ENCODE measurements at regions not wholly inside any gene's neighbourhood (a gene's known extent, or its start where the extent isn't known, plus 50 kb on each side); places are given as distances from the start of the nearest gene placed in this dataset.
A peak's percentile ranks its signal among the peaks of the same experiment; 100 is the strongest.

DNA sequence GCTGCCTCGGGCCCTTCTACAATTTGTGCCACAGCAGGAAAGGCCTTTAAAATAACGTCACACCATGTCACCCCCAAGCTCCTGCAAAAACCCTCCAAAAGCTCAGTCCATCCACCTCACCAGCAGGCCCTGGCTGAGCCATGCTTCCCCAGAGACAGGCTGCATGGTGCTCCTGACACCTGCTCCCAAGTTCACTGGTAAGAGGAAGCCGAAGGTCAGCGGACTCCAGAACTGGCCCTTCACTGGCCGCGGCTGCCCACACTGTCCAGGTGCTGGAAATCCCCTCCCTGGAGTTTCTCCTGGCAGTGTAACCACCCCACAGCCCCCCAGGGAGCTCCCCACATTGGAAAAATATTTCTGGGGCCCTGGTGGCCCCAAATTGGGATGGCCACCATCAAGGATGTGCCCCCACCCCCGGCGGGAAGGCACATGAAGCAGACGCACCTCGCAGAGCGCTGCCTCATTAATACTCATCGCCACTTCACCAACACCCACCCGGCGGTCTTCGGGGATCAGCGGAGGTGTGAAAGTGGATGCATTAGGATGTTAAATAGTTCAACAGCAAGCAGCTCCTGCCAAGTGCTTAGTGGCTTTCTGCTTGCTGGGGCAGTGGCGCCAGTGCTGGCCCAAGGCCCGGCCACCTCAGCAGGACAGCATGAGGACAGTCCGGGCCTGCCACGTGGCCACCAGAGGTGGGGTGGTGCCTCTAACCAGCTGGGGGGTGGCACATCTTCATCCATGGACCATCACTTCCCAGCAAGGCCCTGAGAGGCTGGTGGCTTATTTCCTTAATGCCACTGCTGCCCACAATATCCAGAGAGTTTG is 146.1 kb upstream of the IQSEC1 start:
- CTCF ChIA-PET = no interaction called here
- peaks cover 7% of the 10 kb centered on the region for H3K36me3 Mint-ChIP-seq (ENCODE audit: insufficient read depth, unreplicated experiment)
- no peak overlapping the region for H3K27ac Mint-ChIP-seq (ENCODE audit: unreplicated experiment)
- no peaks in the 10 kb centered on the region for H3K9me3 Mint-ChIP-seq (ENCODE audit: low read depth, unreplicated experiment)
- DNase-seq = no peak
- intact Hi-C loops (cut with micrococcal nuclease; ENCODE audit: unreplicated experiment) = no loop called here
- TF ChIP-seq, protein P1, sequence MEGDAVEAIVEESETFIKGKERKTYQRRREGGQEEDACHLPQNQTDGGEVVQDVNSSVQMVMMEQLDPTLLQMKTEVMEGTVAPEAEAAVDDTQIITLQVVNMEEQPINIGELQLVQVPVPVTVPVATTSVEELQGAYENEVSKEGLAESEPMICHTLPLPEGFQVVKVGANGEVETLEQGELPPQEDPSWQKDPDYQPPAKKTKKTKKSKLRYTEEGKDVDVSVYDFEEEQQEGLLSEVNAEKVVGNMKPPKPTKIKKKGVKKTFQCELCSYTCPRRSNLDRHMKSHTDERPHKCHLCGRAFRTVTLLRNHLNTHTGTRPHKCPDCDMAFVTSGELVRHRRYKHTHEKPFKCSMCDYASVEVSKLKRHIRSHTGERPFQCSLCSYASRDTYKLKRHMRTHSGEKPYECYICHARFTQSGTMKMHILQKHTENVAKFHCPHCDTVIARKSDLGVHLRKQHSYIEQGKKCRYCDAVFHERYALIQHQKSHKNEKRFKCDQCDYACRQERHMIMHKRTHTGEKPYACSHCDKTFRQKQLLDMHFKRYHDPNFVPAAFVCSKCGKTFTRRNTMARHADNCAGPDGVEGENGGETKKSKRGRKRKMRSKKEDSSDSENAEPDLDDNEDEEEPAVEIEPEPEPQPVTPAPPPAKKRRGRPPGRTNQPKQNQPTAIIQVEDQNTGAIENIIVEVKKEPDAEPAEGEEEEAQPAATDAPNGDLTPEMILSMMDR (IDR thresholded peaks at IDR 0.05; ENCODE audit: unreplicated experiment) = no peak
- H3K27me3 Mint-ChIP-seq (ENCODE audit: unreplicated experiment) = peaks cover 10% of the 10 kb centered on the region
- no peak overlapping the region for H3K4me3 Mint-ChIP-seq (ENCODE audit: low read depth, unreplicated experiment)
- BruUV-seq (replicated peaks) = no TSS peak
- H3K4me1 Mint-ChIP-seq (ENCODE audit: low read depth, unreplicated experiment) = peaks cover 24% of the 10 kb centered on the region

GRCh38 chr3:13218541-13218908 is 145.3 kb upstream of the IQSEC1 start:
- Mint-ChIP-seq H3K4me1 (ENCODE audit: low read depth, unreplicated experiment) (peaks cover 24% of the 10 kb centered on the region), H3K4me3 (ENCODE audit: low read depth, unreplicated experiment) (no peak overlapping the region), H3K9me3 (ENCODE audit: low read depth, unreplicated experiment) (no peaks in the 10 kb centered on the region), H3K36me3 (ENCODE audit: insufficient read depth, unreplicated experiment) (peaks cover 7% of the 10 kb centered on the region), H3K27me3 (ENCODE audit: unreplicated experiment) (peaks cover 17% of the 10 kb centered on the region), H3K27ac (ENCODE audit: unreplicated experiment) (no peak overlapping the region)
- CTCF ChIA-PET = interaction anchor here (0.6 to 1.0 kb wide), 3 partner anchors 9 to 1969 kb away, joined by 3 to 5 read pairs (median 3); no protein-coding TSS in a partner anchor
- no TSS peak for BruUV-seq (replicated peaks)
- TF ChIP-seq, protein P1 (IDR thresholded peaks at IDR 0.05; ENCODE audit: unreplicated experiment) = no peak
- intact Hi-C loops (cut with micrococcal nuclease; ENCODE audit: unreplicated experiment) = no loop called here
- no peak for DNase-seq

DNA sequence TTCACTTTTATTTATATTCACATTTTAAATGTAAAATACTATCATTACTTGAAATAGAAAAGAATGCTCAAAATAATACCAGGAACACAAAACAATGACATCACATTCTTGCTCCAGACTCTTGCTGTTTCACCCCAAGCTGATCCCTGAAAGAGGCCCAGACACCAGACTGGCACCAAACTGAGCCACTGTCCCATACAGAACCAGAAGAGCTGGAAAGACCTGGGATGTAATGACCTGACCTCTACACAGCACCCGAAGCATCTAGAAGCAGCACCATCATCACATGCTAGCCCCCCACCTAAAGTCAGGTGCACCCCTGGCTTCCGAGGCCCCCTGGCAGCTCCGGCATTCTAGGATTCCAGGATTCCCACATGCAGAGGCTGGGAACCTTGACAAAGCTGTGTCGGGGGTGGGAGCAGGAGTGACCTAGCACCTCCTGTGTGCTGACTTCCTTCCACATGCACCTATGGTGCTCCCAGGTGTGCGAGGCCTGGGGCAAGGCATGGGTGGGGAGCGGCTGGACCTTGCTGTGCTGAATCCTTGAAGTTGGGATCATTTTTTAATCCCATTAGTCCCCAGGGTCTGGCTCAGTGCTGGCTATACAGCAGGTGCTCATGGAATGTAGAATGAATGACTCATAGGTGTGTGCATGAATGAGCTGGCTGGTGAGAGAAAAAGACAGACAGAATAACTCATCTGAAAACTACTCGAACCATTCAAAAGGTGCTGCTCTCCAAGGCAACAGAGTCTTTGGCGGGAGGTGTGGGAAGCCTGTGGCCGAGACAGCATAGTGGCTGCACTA is 144.7 kb upstream of the IQSEC1 start:
- Mint-ChIP-seq H3K27me3 (ENCODE audit: unreplicated experiment) (peaks cover 22% of the 10 kb centered on the region), H3K36me3 (ENCODE audit: insufficient read depth, unreplicated experiment) (peaks cover 7% of the 10 kb centered on the region), H3K27ac (ENCODE audit: unreplicated experiment) (no peak overlapping the region), H3K9me3 (ENCODE audit: low read depth, unreplicated experiment) (no peaks in the 10 kb centered on the region), H3K4me3 (ENCODE audit: low read depth, unreplicated experiment) (no peak overlapping the region), H3K4me1 (ENCODE audit: low read depth, unreplicated experiment) (peaks cover 24% of the 10 kb centered on the region)
- intact Hi-C loops (cut with micrococcal nuclease; ENCODE audit: unreplicated experiment) = no loop called here
- peak; percentile 39 for DNase-seq
- CTCF ChIA-PET = interaction anchor here (0.5 to 1.0 kb wide), 4 partner anchors 10 to 1968 kb away, joined by 3 to 7 read pairs (median 4); no protein-coding TSS in a partner anchor
- TF ChIP-seq, protein P1 (IDR thresholded peaks at IDR 0.05; ENCODE audit: unreplicated experiment) = no peak
- BruUV-seq (replicated peaks) = no TSS peak

- intact Hi-C loops (cut with micrococcal nuclease; ENCODE audit: unreplicated experiment) = no loop called here
- CTCF ChIA-PET = interaction anchor here (0.5 kb wide), 1 partner anchor 44 kb away, joined by 7 read pairs; no protein-coding TSS in a partner anchor
Observed at GRCh38 chr3:13217253-13217652, 144.0 kb upstream of the IQSEC1 start.

More at GRCh38 chr3:13217253-13217652, 144.0 kb upstream of the IQSEC1 start:
- TF ChIP-seq, protein P1 (IDR thresholded peaks at IDR 0.05; ENCODE audit: unreplicated experiment) = no peak
- DNase-seq = no peak
- no peak overlapping the region for H3K4me3 Mint-ChIP-seq (ENCODE audit: low read depth, unreplicated experiment)
- peaks cover 7% of the 10 kb centered on the region for H3K36me3 Mint-ChIP-seq (ENCODE audit: insufficient read depth, unreplicated experiment)
- peaks cover 29% of the 10 kb centered on the region for H3K27me3 Mint-ChIP-seq (ENCODE audit: unreplicated experiment)
- BruUV-seq (replicated peaks) = no TSS peak
- H3K9me3 Mint-ChIP-seq (ENCODE audit: low read depth, unreplicated experiment) = no peaks in the 10 kb centered on the region
- H3K4me1 Mint-ChIP-seq (ENCODE audit: low read depth, unreplicated experiment) = peaks cover 24% of the 10 kb centered on the region
- no peak overlapping the region for H3K27ac Mint-ChIP-seq (ENCODE audit: unreplicated experiment)
